C4-2B (cell line): ENCODE measurements at regions not wholly inside any gene's neighbourhood (a gene's known extent, or its start where the extent isn't known, plus 50 kb on each side); places are given as distances from the start of the nearest gene placed in this dataset.
"Not testable (repeated sequence)": the region's sequence is repeated elsewhere in the genome, so short reads cannot be mapped to it uniquely, and the experiment has no call there.

Experiments
- H3K27ac ChIP-seq: fragments of 450-650 bp; 2 replicates; pipeline ENCODE4 v1.5.1; 2017
- ZFX ChIP-seq: fragments of 450-650 bp; IDR thresholded peaks from 2 replicates; pipeline ENCODE4 v1.6.1; 2017
- TF ChIP-seq, protein P1 (sequence below): fragments of 450-650 bp; conservative IDR thresholded peaks from 2 replicates; pipeline ENCODE4 v1.5.1; 2017; ENCODE audit warnings: mild to moderate bottlenecking

GRCh38 chr1:96569288-96569687 lies 152.3 kb upstream of the PTBP2 start:
- H3K27ac ChIP-seq: no peak overlapping the region
- TF ChIP-seq ZFX: no peak
- TF ChIP-seq, protein P1, sequence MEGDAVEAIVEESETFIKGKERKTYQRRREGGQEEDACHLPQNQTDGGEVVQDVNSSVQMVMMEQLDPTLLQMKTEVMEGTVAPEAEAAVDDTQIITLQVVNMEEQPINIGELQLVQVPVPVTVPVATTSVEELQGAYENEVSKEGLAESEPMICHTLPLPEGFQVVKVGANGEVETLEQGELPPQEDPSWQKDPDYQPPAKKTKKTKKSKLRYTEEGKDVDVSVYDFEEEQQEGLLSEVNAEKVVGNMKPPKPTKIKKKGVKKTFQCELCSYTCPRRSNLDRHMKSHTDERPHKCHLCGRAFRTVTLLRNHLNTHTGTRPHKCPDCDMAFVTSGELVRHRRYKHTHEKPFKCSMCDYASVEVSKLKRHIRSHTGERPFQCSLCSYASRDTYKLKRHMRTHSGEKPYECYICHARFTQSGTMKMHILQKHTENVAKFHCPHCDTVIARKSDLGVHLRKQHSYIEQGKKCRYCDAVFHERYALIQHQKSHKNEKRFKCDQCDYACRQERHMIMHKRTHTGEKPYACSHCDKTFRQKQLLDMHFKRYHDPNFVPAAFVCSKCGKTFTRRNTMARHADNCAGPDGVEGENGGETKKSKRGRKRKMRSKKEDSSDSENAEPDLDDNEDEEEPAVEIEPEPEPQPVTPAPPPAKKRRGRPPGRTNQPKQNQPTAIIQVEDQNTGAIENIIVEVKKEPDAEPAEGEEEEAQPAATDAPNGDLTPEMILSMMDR: no peak; the same call in 1 of the 2 replicates

DNA sequence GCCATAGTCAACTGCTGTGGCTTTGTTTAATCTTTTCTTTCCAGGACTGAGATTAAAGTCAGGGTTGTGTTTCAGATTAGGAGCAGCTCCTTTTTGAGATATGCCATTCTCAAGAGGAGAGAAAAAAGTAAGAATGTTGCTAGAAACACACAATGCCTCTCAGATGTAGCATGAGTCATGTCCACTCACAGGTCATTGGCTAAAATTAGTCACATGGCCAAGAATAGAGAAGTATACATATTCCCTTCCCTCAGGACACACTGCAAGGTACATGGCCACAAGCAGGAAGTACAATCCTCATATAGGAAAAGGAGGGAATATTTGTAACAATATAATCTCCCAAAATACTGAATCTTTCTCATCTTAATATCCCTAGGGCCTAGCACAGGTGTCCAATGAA lies 141.9 kb upstream of the PTBP2 start:
- no peak overlapping the region for H3K27ac ChIP-seq
- no peak for TF ChIP-seq ZFX
- TF ChIP-seq, protein P1: no peak

DNA sequence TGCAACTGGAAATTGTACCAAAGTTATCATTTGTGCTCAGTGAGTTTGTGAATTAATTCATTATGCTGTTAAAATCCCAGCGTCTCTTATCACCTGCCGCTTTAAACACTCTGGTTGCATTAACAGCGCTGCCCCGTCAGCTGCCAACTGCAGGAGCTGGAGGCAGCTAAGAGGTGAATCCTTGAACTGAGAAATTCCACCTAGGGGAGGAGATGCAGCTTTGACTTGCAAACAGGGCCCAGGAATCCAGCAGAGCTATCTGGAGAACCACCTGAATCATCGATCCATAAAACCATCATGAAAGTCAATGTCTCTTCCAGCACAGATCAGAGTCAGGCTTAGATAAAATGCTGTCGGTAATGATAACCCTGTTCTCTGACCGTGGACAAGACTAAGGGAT lies 140.7 kb upstream of the PTBP2 start:
- no peak overlapping the region for H3K27ac ChIP-seq
- no peak for TF ChIP-seq ZFX
- TF ChIP-seq, protein P1: no peak

DNA sequence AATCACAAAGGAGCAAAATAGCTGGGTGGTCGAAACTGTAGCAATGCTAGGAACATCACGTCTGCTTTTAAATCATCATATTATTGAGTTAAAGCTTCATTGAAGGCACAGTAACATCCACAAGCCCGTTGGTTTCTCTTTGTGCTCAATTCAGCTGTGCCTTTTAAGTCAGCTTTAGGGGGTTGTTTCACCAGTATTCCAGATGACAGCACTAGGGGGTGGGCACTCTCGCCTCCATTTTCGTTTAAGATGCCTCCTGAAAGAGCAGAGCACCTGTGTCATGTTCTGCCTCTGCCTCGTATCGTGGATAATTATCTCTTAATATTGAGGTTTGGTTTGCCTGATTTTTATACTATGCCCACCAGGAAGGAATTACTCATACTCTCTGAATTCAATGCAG lies 139.8 kb upstream of the PTBP2 start:
- H3K27ac ChIP-seq: no peak overlapping the region
- TF ChIP-seq, protein P1: no peak
- no peak for TF ChIP-seq ZFX

GRCh38 chr1:96583903-96584302 lies 137.7 kb upstream of the PTBP2 start:
- H3K27ac ChIP-seq: no peak overlapping the region
- TF ChIP-seq, protein P1: no peak
- no peak for TF ChIP-seq ZFX

DNA sequence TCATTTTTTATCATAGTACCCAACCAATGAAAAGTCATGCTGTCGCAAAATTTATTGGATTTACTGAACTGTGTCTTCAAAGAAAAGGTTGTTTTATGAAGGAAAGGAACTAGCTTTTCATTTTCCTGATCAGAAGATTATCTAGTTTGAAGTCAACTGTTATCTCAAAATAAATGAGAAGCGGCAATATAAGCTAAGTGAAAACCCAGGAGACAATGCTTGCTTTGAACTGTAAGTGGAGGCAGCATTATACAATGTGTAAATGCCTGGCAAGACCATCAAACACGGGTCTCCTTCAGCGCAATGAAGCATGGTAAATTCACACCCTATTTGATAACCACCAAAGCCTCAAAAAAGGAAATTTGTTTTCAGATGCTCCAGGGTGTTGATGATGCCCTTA lies 134.4 kb upstream of the PTBP2 start:
- TF ChIP-seq ZFX: no peak
- TF ChIP-seq, protein P1: no peak
- no peak overlapping the region for H3K27ac ChIP-seq

GRCh38 chr1:96588416-96588995 lies 133.1 kb upstream of the PTBP2 start:
- no peak overlapping the region; the same call in 1 of the 2 replicates for H3K27ac ChIP-seq
- TF ChIP-seq, protein P1: no peak
- TF ChIP-seq ZFX: no peak

- H3K27ac ChIP-seq: not testable (repeated sequence)
Observed at GRCh38 chr1:96595530-96595929, 126.1 kb upstream of the PTBP2 start.
